ENCODE measurements at regions not wholly inside any gene's neighbourhood (a gene's known extent, or its start where the extent isn't known, plus 50 kb on each side); places are given as distances from the start of the nearest gene placed in this dataset.
A peak's percentile ranks its signal among the peaks of the same experiment; 100 is the strongest.
"Not testable (repeated sequence)": the region's sequence is repeated elsewhere in the genome, so short reads cannot be mapped to it uniquely, and the experiment has no call there.

- DNase-seq (ENCODE audit: low spot score): no peak
Observed at GRCh38 chr13:50452028-50452427, 391.5 kb downstream of the DLEU7 start.

- no peak for DNase-seq (ENCODE audit: low spot score)
Observed at GRCh38 chr13:50452756-50453155, 390.7 kb downstream of the DLEU7 start.

GRCh38 chr13:50453188-50453587 is 390.3 kb downstream of the DLEU7 start:
- no peak for DNase-seq (ENCODE audit: low spot score)

- DNase-seq (ENCODE audit: low spot score): no peak
Observed at GRCh38 chr13:50456111-50456510, 387.4 kb downstream of the DLEU7 start.

- peak; percentile 10 for DNase-seq (ENCODE audit: low spot score)
Observed at GRCh38 chr13:50457415-50458393, 385.8 kb downstream of the DLEU7 start.

GRCh38 chr13:50459046-50459445 is 384.4 kb downstream of the DLEU7 start:
- no peak for DNase-seq (ENCODE audit: low spot score)

GRCh38 chr13:50459658-50460057 is 383.8 kb downstream of the DLEU7 start:
- DNase-seq (ENCODE audit: low spot score): no peak

- DNase-seq (ENCODE audit: low spot score): no peak
Observed at GRCh38 chr13:50460358-50460757, 383.1 kb downstream of the DLEU7 start.

GRCh38 chr13:50461189-50461588 is 382.3 kb downstream of the DLEU7 start:
- DNase-seq (ENCODE audit: low spot score): no peak

- no peak for DNase-seq (ENCODE audit: low spot score)
Observed at GRCh38 chr13:50463719-50464118, 379.8 kb downstream of the DLEU7 start.

- no peak for DNase-seq (ENCODE audit: low spot score)
Observed at GRCh38 chr13:50464349-50465251, 378.9 kb downstream of the DLEU7 start.

GRCh38 chr13:50466456-50466855 is 377.0 kb downstream of the DLEU7 start:
- no peak for DNase-seq (ENCODE audit: low spot score)

GRCh38 chr13:50467156-50468110 is 376.1 kb downstream of the DLEU7 start:
- DNase-seq (ENCODE audit: low spot score): no peak

- no peak for DNase-seq (ENCODE audit: low spot score)
Observed at GRCh38 chr13:50468849-50469669, 374.4 kb downstream of the DLEU7 start.

- DNase-seq (ENCODE audit: low spot score): not testable (repeated sequence)
Observed at GRCh38 chr13:50473050-50473449, 370.4 kb downstream of the DLEU7 start.

- no peak for DNase-seq (ENCODE audit: low spot score)
Observed at GRCh38 chr13:50474088-50474662, 369.3 kb downstream of the DLEU7 start.

- DNase-seq (ENCODE audit: low spot score): no peak
Observed at GRCh38 chr13:50476577-50477285, 366.8 kb downstream of the DLEU7 start.

- no peak for DNase-seq (ENCODE audit: low spot score)
Observed at GRCh38 chr13:50481936-50482335, 361.6 kb downstream of the DLEU7 start.

- DNase-seq (ENCODE audit: low spot score): no peak
Observed at GRCh38 chr13:50483416-50483815, 360.1 kb downstream of the DLEU7 start.

Measured in germinal center (tissue), 1 donor.